NOMO-1 (cell line): ENCODE measurements at regions not wholly inside any gene's neighbourhood (a gene's known extent, or its start where the extent isn't known, plus 50 kb on each side); places are given as distances from the start of the nearest gene placed in this dataset.
"Not testable (repeated sequence)": the region's sequence is repeated elsewhere in the genome, so short reads cannot be mapped to it uniquely, and the experiment has no call there.

ENCODE experiments used
- DNase-seq, 2 experiments: peaks; one replicate each; lab custom pipeline; 2025; ENCODE audit not compliant: unreplicated experiment in 2 of 2; lab: John Stamatoyannopoulos, UW

DNA sequence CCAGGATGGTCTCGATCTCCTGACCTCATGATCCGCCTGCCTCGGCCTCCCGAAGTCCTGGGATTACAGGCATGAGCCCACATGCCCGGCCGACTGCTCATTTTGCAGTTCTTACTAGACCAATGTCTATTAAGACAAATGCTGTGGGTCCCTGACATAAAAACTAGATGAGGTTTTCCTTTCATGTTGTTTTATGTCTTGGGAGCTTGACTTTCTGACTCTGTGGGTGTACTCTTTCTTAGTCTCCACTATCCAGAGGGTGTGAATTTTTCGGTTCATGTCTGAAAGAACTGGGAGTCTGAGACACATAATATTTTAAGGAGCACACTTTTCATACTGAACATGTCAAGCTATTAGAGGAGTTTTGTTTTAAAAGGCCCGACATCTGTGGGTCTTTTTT, 744.9 kb upstream of the B3GALT2 start:
- DNase-seq: no peak

DNA sequence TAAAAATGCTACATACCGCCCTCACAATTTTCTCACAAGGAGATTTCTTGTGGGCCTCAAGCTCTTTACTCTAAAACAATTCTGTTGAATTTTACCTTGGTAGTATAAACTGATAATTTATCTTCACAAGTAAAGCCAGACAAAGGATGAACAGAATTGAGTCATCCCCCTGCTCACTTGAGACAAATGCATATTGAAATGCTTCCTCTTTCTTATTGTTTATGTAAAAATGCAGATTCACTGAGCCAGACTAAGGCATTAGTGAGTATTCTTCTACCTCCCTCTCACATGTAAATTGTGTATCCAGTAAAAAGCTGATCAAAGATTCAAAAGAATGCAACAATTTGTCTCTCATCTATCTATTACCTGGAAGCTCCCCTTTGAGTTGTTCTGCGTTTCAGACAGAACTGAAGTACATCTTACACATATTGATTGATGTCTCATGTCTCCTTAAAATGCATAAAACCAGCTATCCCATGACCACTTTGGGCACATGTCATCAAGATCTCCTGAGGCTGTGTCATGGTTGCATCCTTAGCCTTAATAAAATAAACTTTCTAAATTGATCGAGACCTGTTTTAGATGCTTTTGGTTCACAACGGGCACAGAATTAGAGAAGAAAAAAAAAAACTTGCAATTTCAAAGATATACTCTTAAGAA, 743.1 kb upstream of the B3GALT2 start:
- peak in 1 of 2 experiments; percentile 2 for DNase-seq

DNA sequence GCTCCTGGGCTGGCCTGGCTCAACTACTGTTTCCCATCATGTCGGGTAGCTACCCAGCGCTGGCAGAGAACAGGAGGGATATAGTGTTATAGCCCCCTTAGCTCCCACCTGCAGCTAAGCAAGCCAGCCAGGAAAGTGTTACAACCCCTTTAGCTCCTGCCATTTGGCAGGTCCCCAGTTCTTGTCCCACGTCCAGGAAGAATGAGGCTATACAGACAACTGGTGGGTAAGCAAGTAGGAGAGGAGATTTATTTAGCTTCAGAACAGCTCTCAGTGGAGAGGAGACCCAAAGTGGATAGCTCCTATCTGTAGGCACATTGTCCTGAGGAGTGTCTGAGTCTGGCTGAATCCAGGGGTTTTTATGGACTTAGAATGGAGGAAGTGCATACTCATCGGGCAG, 741.1 kb upstream of the B3GALT2 start:
- DNase-seq: no peak

DNA sequence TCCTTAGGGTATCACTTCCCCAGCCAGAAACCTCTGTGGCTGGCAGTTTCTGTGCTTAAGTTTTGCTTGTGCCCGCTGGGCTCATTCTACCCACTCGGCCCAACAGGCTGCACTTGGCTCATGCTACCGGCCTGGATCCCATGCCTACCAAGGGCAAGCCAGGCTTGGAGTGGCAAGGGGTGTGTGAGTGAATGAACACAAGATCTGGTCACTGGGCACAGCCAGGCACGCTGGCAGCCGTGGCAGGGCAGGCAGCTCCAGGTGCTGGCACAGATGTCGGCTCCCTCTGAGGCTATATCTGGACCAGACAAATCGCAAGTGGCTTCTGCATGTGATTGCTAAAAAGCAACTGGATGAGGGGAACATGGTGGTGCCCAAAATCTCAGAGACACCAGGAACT, 740.5 kb upstream of the B3GALT2 start:
- DNase-seq: no peak

DNA sequence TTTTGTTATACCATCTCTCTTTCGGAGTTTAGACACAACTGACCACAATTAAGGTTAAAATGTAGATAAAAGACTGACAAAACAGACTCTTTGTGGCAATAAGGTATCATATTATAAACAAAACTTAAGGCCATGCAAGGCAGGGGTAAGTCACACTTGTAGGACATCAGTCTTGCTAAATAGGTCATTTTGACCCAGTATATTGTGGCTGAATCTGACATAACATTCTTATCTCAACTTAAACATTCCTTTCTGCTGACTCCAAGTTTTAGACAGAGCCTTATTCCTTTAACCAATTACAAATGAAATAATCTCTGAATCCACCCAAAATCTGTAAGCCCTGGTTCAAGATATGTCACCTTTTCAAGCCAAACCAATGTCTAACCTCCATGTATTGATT, 733.4 kb upstream of the B3GALT2 start:
- no peak for DNase-seq

DNA sequence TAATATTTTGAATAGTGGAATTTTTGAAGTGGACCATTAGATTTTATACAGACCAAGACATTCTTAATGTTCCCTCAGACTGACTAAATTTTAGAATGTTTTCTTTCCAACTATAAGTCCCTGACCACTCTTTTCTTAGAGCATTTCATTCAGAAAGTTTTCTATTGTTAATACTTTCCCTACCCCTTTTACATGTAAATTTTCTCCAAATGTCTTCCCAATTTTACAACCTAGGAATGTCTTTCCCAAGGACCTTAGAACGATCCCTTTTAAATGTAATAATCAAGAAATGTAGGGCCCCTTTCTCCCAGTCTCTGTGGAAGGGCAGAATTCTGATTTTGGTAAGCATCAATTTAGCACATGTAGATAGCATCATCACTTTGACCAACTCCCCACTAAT, 730.0 kb upstream of the B3GALT2 start:
- DNase-seq: no peak

DNA sequence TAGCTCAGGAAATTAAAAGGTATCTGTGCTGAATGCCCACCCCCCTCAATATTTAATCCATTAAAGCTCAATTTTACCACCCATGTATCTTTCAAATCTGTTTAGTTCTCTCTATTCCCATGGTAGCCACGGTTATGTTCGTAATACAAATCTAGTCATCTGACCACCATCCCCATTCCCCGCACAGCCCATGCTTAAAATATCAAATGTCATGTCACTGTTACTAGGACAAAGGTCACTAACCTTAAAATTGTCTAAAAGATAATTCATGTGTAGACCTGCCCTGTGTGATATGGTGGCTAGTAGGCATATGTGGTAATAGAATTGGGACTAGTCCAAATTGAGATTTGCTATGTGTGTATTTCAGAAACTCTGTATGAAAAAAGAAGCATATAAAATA, 728.5 kb upstream of the B3GALT2 start:
- DNase-seq: no peak

DNA sequence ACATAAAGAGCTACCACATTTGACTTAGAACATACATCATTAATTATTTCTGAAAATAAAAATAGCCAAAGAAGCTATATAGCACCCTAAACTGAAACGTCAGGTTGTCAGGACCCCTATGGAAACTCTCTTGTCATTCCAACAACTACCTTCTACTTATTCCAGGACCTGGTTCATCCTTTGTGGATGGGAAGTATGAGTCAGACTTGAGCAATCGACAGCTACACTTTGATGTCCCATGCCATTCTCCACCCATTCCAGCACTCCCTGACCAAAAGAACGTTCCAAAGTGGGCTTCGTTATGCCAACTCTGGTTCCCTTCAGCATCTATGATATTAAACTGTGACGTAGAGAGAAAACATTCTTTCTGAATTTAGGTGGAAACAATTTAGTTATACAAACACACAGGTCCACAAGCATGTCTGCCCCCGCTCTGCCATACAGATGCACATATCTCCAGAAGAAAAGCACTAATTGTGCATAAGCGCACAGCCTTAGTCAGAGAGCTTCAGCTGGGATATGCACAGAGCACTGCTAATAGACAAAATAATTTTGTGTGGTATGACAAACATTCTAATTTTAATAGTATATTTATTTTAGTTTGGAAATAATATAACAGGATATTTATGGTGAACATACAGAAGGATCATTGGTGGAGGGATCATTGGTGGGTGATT, 723.1 kb upstream of the B3GALT2 start:
- no peak for DNase-seq

DNA sequence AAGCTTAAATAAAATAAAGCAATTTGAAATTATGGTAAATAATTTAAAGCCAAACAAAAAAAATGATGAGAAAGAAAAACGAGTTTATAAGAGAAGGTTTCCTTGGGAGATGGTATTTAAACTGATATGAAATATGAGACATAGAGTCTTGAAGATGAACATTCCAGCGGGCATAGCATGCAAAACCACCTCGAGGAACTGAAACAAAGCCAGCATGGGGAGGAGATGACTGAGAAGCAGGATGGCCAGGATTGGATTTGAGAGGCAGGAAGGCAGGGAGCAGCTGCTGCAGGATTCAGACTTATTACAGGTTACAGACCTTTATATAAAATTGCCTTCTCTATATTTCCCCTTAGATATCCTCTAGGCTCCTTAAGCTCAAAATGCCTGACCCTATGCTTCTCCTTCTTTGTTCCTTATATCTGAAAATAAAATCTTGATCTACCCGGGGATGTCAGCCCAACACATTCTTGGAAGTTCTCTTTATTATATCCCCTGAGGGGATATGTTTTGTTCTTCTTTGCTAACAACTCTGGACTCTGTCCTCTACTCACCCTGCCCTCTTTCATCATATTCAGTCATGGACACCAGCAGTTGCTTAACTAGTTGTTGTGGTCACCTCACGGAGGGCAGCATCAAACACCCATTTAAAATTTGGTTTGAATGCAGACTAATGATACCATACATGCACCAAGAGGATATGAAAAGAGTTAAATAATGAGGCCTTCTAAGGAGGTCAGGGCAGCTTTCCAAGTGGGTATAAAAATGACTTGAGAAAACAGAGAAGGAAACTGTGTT, 719.1 kb upstream of the B3GALT2 start:
- peak in 1 of 2 experiments; percentile 1 for DNase-seq

DNA sequence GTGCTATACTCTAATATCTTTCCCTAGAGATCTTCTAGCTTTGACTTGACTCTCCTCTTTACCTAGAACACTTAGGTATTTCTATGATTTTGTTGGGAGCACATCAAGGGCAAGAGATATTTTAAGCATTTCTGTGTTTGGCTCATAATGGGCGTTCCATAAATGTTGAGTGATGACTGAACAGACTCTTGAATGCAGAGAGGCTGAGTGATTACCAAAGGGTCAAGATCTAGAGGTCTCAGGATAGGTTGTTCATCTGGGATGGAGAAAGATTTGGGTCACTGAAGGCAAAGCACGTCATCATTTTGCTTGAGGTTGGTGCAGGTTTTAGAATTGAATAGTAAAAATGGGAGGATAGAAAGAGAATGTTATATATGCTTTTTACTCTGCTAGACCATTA, 705.4 kb upstream of the B3GALT2 start:
- no peak for DNase-seq

DNA sequence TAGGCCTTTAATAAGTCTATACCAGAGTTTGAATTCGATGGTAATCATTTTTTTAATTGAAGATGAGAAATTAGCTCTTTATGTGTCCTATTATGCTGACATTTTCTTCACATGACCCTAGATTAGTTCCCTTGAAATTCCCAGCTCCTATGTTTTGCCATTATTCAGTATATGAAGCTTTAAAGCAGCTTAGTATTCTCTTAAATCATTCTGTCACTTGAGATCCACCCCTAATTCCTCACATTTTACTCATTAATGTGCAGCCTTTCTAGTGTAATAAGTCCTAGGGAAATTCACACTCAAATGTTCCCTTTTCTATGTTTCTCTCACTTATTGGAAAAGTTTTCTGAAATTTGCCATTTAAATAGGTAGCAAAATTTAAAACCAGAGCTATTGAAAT, 704.5 kb upstream of the B3GALT2 start:
- DNase-seq: no peak

DNA sequence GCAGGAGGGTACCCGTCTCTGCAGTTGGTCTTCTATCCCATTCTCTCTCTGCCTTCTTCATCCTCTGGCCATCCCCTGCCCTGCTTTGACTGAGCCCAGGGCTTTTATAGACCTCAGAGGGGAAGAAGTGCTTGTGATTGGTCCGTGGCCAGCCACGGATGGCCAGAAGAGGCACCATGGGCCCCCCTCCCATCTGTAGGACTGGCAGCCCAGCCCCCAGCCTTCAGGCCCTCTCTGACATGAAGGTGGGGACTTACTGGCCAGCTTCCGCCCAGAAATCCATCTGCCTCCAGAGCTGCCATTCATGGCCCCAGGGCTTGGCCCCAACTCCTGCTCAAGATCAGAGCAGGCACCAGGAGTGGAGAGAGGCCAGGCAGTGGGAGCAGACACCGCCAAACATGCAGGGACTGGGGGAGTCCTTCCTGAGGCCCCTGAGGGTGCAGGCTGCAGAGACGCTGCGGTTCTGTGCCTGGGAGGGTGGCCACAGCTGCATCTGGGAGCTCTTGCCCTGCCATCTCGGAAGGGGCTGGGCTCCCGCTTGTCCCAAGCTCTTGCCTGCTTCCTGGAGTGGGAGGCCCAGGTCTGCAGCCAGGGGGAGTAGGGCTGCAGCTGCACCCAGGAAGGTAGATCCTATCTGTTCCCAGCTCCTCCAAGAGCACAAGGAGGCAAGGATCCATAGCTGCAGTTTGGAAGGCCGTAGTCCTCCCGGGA, 698.6 kb upstream of the B3GALT2 start:
- DNase-seq: no peak

DNA sequence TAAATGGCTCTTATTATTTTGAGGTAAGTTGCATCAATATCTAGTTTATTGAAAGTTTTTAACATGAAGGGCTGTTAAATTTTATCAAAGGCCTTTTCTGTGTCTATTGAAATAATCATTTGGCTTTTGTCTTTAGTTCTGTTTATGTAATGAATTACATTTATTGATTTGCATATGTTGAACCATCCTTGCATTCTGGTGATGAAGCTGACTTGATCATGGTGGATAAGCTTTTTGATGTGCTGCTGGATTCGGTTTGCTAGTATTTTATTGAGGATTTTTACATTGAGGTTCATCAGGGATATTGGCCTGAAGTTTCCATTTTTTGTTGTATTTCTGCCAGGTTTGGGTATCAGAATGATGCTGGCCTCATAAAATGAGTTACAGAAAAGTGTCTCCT, 691.5 kb upstream of the B3GALT2 start:
- DNase-seq: not testable (repeated sequence)

DNA sequence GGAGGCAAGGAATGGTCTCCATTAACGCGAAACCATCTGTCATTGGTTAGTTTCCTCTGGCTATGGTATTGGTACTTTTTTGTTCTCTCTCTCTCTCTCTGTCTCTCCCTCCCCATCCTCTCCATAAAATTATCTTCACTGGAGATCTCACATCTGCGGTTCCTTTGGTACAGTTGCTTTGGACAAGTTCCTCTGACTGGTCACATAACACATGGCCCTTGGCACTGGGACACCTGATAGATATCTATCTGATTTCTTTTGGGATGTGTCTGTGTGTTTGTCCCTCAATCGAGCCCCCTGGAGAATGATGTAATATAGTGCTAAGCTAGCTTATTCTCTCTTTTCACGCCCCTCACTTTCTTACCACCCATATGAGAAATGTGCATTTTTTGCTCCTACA, 682.0 kb upstream of the B3GALT2 start:
- no peak for DNase-seq

DNA sequence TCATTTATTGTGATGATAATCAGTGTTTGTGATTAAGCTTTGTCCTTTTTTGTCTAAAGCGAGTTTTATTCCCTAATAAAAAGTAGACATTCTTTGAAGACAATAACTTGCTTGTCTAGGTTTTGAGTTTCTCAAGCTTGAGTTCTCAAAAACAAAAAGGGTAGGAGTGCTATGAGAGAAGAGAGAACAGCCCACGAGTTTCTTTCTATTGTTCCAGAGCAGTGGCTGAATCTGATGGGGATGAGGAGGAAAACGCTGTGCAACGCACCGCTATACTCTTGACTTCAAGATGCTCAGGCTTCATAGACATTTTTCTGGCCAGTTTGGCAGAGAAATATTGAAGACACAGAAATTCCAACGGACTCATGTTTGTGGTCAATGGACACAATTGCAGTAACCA, 669.8 kb upstream of the B3GALT2 start:
- DNase-seq: no peak

DNA sequence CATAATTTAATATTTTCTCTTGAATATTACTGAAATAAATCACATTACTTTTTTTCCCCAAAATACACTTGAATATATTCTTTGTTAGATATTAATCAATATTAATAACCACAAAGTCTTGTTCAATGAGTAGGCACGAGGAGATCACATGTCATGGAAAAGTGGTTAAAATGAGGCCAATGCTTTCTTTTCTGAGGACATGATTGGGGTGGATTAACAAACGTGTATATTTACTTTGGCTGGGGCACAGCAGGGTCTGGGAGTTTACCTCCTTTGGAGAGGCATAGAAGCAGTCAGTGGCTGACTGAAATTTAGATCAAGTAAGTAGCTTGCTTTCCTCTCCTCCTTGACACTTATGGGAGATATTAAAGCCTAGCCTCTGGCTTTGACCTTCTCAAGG, 664.3 kb upstream of the B3GALT2 start:
- no peak for DNase-seq

DNA sequence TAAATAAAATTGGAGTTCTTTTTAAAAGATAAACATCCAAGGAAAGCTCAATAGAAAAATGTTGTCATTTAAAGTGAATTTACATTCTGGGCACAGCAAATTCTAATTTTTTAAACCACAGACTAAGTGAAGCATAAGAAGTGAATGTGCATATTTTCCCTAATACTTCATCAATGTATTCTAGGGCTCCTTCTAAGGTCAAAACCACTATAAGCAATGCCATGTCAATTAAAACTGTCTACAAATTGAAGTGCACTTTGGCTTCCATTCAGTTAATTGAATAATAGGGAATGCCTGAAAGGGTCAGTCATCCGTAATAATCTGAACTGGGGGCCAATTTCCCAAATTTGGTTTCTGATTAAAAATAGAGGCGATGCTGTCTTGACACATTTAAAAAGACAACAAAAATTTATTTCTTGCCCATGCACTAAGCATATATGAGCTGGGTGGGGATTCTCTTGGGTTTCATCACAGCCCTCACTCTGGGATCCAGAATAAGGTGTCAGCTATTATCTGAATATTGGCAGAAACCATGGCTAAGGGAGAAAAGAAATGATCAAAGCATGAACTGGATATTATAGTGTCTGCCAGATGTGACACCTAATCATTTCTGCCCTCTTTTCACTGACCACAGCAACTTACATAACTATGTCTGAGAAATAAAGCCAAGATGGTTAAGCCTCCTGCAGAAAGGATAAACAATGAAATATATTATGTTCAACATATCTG, 660.6 kb upstream of the B3GALT2 start:
- DNase-seq: no peak

DNA sequence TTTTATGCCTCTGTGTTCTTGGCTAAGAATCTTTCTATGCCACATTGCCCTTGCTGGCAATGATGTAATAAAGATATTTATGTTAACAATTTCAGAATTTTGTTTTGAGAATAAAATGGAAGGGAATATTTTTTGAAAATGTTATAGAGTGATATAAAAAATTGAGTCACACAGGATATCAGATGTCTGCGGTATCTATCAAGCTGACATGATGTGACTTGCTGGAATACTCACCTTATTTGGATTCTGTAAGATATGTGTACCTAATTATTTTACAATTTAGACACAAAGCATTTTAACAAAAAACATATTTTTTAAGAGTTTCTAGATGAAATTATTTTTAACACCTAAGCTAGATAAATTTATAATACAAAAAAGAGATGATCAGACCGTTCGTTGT, 660.0 kb upstream of the B3GALT2 start:
- no peak for DNase-seq

DNA sequence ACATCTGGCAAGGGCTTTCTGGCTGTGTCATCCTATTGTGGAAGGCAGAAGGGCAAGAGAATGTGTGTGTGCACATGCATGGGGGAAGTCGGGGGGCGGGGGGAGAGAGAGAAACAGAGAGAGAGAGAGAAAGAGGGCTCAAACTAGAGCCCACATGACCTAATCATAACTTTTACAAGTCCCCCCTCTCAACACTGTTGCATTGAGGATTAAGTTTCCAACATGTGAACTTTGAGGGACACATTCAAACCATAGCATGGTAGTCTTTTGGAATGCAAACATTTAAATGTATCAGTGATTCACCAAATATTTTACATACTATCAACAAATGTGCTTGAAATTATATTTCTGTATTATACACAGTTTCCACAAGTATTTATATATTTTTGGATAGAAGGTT, 655.4 kb upstream of the B3GALT2 start:
- DNase-seq: no peak

DNA sequence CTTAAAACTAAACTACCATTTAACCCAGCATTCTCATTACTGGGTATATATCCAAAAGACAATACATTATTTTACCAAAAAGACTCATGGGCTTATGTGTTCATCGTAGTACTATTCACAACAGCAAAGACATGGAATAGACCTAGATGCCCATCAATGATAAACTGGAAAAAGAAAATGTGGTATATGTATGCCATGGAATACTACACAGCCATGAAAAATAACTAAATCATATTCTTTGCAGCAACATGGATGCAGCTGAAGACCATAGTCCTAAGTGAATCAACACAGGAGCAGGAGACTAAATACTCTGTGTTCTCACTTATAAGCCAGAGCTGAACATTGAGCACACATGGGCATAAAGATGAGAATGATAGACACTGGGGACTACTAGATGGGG, 645.1 kb upstream of the B3GALT2 start:
- DNase-seq: no peak

DNA sequence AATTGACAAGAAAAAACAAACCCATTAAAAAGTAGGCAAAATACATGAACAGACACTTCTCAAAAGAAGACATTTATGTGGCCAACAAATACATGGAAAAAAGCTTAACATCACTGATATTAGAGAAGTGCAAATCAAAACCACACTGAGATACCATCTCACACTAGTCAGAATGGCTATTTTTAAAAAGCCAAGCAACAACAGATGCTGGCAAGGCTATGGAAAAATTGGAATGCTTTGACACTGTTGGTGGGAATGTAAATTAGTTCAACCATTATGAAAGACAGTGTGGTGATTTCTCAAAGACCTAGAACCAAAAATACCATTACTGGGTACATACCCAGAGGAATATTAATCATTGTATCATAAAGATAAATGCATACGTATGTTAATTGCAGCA, 641.1 kb upstream of the B3GALT2 start:
- DNase-seq: no peak
